Uterus (tissue), 3 donors: ENCODE measurements at regions not wholly inside any gene's neighbourhood (a gene's known extent, or its start where the extent isn't known, plus 50 kb on each side); places are given as distances from the start of the nearest gene placed in this dataset.

Source experiments
- DNase-seq, 2 donors: peaks; one replicate each; pipeline ENCODE4 v3.0.0-alpha.2; 2019 to 2020
- H3K27ac ChIP-seq, 2 donors: fragments of 200-600 bp; sonication (generic); 1 replicate in 1 of 2; 2 replicates in 1 of 2; pipeline ENCODE4 v1.5.1; 2016 to 2018
- H3K27me3 ChIP-seq, 2 donors: fragments of 200-600 bp; sonication (generic); one replicate each; pipeline ENCODE4 v1.5.1; 2018 to 2019; ENCODE audit warnings: control low read depth in 1 of 2
- H3K36me3 ChIP-seq, 2 donors: fragments of 200-600 bp; sonication (generic); one replicate each; pipeline ENCODE4 v1.5.1; 2019; ENCODE audit warnings: control low read depth in 1 of 2
- H3K4me1 ChIP-seq, 2 donors: fragments of 200-600 bp; sonication (generic); one replicate each; pipeline ENCODE4 v1.5.1; 2018 to 2019; ENCODE audit warnings: control low read depth in 1 of 2
- H3K4me3 ChIP-seq, 2 donors: fragments of 200-600 bp; sonication (generic); 1 replicate in 1 of 2; 2 replicates in 1 of 2; pipeline ENCODE4 v1.5.1; 2018 to 2019; ENCODE audit warnings: mild to moderate bottlenecking in 1 of 2
- H3K9me3 ChIP-seq, 2 donors: fragments of 200-600 bp; sonication (generic); one replicate each; pipeline ENCODE4 v1.5.1; 2019; ENCODE audit warnings: control low read depth in 1 of 2
- CTCF ChIP-seq, 4 experiments: fragments of 200-600 bp in 2 of 4; fragments of 450-650 bp in 2 of 4; sonication (generic) in 2 of 4; IDR thresholded peaks; one replicate each; pipeline ENCODE4 v1.5.1; 2016 to 2019; ENCODE audit warnings: antibody characterized with exemption in 4 of 4, mild to moderate bottlenecking in 2 of 4, moderate library complexity in 1 of 4
- POLR2A ChIP-seq, 2 donors: fragments of 450-650 bp; IDR thresholded peaks; one replicate each; pipeline ENCODE4 v1.6.1; 2016; ENCODE audit warnings: antibody characterized with exemption in 2 of 2, mild to moderate bottlenecking in 1 of 2, moderate library complexity in 1 of 2
- intact Hi-C: fragments of 100-400 bp; cut with DNase I; formaldehyde crosslinking; loops from one replicate; pipeline ENCODE4 v1.15.1; 2023; ENCODE audit warnings: low total_unique reads
- donor health status: DM: yes; HTN: yes; CAD: no.

- H3K4me3 ChIP-seq = no peak overlapping the region
- TF ChIP-seq POLR2A (IDR thresholded peaks at IDR 0.05) = no peak
- TF ChIP-seq CTCF (IDR thresholded peaks at IDR 0.05) = no peak
- no peaks in the 10 kb centered on the region for H3K27me3 ChIP-seq
- H3K4me1 ChIP-seq = no peaks in the 10 kb centered on the region
- no peaks in the 10 kb centered on the region for H3K9me3 ChIP-seq
- no peak for DNase-seq
- H3K36me3 ChIP-seq = no peaks in the 10 kb centered on the region
- intact Hi-C loops = no loop called here
- H3K27ac ChIP-seq = no peak overlapping the region
Measured at GRCh38 chr4:72948080-72948479, 121.4 kb downstream of the COX18 start.

- DNase-seq = no peak
- no peak for TF ChIP-seq CTCF (IDR thresholded peaks at IDR 0.05)
- no peak for TF ChIP-seq POLR2A (IDR thresholded peaks at IDR 0.05)
- no peaks in the 10 kb centered on the region for H3K4me1 ChIP-seq
- H3K36me3 ChIP-seq = peaks cover 0 to 3% of the 10 kb centered on the region in 2 donors
- H3K4me3 ChIP-seq = no peak overlapping the region
- intact Hi-C loops = no loop called here
- no peak overlapping the region for H3K27ac ChIP-seq
- no peaks in the 10 kb centered on the region for H3K27me3 ChIP-seq
- H3K9me3 ChIP-seq = no peaks in the 10 kb centered on the region
Measured at GRCh38 chr4:72945719-72946336, 123.7 kb downstream of the COX18 start.

DNA sequence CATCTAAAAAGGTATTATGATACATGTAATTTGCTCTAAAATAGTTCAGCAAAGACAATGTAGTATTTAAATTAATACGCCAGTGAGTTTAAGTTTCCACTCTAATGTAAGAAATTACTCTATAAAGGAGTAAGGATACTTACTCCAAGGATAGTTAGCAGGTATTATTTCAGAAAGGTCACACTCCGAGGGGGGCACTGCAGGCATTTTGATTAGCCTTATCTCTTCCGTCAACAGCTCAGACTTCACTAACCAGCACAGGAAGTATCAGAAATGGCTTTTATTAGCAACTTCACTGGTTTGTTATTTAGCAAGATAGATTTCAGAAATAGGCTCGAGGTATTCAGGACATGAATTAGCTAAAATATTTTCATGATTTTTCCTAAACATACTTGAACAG, 127.0 kb downstream of the COX18 start:
- intact Hi-C loops = no loop called here
- TF ChIP-seq POLR2A (IDR thresholded peaks at IDR 0.05) (no peak), CTCF (IDR thresholded peaks at IDR 0.05) (no peak)
- H3K4me1 ChIP-seq = no peaks in the 10 kb centered on the region
- no peaks in the 10 kb centered on the region for H3K9me3 ChIP-seq
- no peaks in the 10 kb centered on the region for H3K27me3 ChIP-seq
- H3K36me3 ChIP-seq = peaks cover 0 to 3% of the 10 kb centered on the region in 2 donors
- H3K27ac ChIP-seq = no peak overlapping the region
- H3K4me3 ChIP-seq = no peak overlapping the region
- no peak for DNase-seq

GRCh38 chr4:72938516-72938915, 131.0 kb downstream of the COX18 start:
- intact Hi-C loops = no loop called here
- Histone ChIP-seq H3K27me3 (no peaks in the 10 kb centered on the region), H3K9me3 (no peaks in the 10 kb centered on the region), H3K4me3 (no peak overlapping the region), H3K27ac (no peak overlapping the region), H3K4me1 (no peaks in the 10 kb centered on the region), H3K36me3 (peaks cover 0 to 3% of the 10 kb centered on the region in 2 donors)
- TF ChIP-seq CTCF (IDR thresholded peaks at IDR 0.05) = no peak
- TF ChIP-seq POLR2A (IDR thresholded peaks at IDR 0.05) = no peak
- DNase-seq = no peak

DNA sequence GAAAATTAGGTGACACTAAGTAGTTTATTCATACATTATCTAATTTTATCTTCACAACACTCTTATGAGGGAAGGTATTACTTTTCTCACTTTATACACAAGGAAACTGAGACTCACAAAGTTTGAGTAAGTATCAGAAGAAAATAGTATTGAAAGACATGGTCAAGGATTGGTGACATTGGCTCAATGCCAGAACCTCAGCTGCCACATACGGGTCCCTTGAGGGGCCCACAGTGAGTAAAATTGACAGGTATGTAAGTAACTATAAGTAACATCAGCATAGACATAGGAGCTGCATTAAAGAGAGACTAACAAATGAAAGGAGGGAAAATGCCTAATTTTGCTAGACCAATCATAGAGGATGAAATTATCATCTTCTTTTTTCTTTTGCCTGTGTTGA, 134.1 kb downstream of the COX18 start:
- H3K27ac ChIP-seq = no peak overlapping the region
- no peak for DNase-seq
- no peaks in the 10 kb centered on the region for H3K4me1 ChIP-seq
- H3K4me3 ChIP-seq = no peak overlapping the region
- no peaks in the 10 kb centered on the region for H3K27me3 ChIP-seq
- no peaks in the 10 kb centered on the region for H3K36me3 ChIP-seq
- intact Hi-C loops = no loop called here
- no peaks in the 10 kb centered on the region for H3K9me3 ChIP-seq
- no peak for TF ChIP-seq CTCF (IDR thresholded peaks at IDR 0.05)
- TF ChIP-seq POLR2A (IDR thresholded peaks at IDR 0.05) = no peak
